SH-SY5Y (cell line): ENCODE measurements at regions not wholly inside any gene's neighbourhood (a gene's known extent, or its start where the extent isn't known, plus 50 kb on each side); places are given as distances from the start of the nearest gene placed in this dataset.

ENCODE experiments used
- GATA2 ChIP-seq: IDR thresholded peaks from 2 replicates; pipeline ENCODE4 v1.6.1; 2011; ENCODE audit warnings: mild to moderate bottlenecking, low read depth, low read length
- GATA3 ChIP-seq: IDR thresholded peaks from 2 replicates; pipeline ENCODE4 v1.6.1; 2011; ENCODE audit warnings: low read depth, mild to moderate bottlenecking, low read length, moderate library complexity

DNA sequence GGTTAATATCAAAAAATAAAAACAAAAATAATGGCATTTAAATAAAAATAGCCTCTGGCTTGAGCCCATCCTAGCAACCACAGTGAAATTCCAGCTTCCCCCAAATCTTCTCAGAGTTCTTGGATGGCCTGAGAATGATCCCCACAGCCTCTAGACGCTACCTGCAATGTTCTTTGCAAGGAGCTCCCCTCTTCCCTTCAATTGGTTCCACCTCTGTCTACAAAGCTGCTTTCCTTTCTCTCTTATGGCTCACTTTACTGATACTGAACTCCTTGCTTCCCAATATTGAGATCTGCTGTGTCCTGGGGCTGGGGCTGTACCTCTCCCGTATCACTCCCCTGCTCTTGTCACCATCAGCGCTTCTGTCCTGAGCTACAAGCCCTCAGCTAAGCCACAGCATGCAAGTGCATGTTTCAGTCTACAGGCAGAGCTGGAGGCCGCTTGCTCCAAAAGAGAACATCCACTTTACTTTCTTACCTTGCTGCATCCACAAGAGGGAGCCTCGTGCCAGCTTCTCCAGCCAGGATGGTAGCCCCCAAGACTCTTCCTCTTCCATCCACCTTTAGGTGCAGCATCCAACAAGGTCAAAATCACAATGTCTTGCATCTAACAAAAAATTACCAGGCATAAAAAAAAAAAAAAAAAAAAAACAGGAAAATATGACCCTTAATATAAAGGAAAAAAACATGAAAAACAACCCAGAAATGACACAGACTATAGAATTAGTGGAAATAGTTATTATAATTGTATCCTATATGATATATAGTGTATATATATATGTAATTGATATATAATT is 57.4 kb upstream of the PRSS3 start:
- TF ChIP-seq GATA2 (no peak), GATA3 (no peak)
